Nephron progenitor cell (in vitro differentiated cells): ENCODE measurements at regions not wholly inside any gene's neighbourhood (a gene's known extent, or its start where the extent isn't known, plus 50 kb on each side); places are given as distances from the start of the nearest gene placed in this dataset.
"Not testable (repeated sequence)": the region's sequence is repeated elsewhere in the genome, so short reads cannot be mapped to it uniquely, and the experiment has no call there.

Experiments
- DNase-seq: peaks from one replicate; pipeline ENCODE4 v3.0.0; 2021
- H3K27ac Mint-ChIP-seq: 2 replicates; pipeline ENCODE4 v1.8.0; 2021; ENCODE audit warnings: mild to moderate bottlenecking, moderate library complexity, mixed read lengths
- H3K27me3 Mint-ChIP-seq: 2 replicates; pipeline ENCODE4 v1.8.0; 2021; ENCODE audit warnings: mild to moderate bottlenecking, low read depth, mixed read lengths; ENCODE audit not compliant: poor library complexity
- H3K36me3 Mint-ChIP-seq: 2 replicates; pipeline ENCODE4 v1.8.0; 2021; ENCODE audit warnings: low read depth, mixed read lengths
- H3K4me1 Mint-ChIP-seq: 2 replicates; pipeline ENCODE4 v1.8.0; 2021; ENCODE audit warnings: mixed read lengths
- H3K4me3 Mint-ChIP-seq: 2 replicates; pipeline ENCODE4 v1.8.0; 2021; ENCODE audit warnings: mild to moderate bottlenecking, moderate library complexity, mixed read lengths
- H3K9me3 Mint-ChIP-seq: 2 replicates; pipeline ENCODE4 v1.8.0; 2021; ENCODE audit warnings: mild to moderate bottlenecking, moderate library complexity, mixed read lengths
- CTCF ChIP-seq: fragments of 200-600 bp; sonication (generic); IDR thresholded peaks from 2 replicates; pipeline ENCODE4 v1.5.0; 2021; ENCODE audit warnings: antibody characterized with exemption

GRCh38 chr2:14492920-14493503 lies 139.5 kb upstream of the LRATD1 start:
- no peak overlapping the region for H3K27ac Mint-ChIP-seq
- no peak for DNase-seq
- H3K9me3 Mint-ChIP-seq, result no peaks in the 10 kb centered on the region
- no peaks in the 10 kb centered on the region for H3K36me3 Mint-ChIP-seq
- H3K4me3 Mint-ChIP-seq, result no peak overlapping the region
- TF ChIP-seq CTCF, result no peak
- no peaks in the 10 kb centered on the region for H3K4me1 Mint-ChIP-seq
- H3K27me3 Mint-ChIP-seq, result no peaks in the 10 kb centered on the region

GRCh38 chr2:14494759-14495158 lies 137.8 kb upstream of the LRATD1 start:
- H3K9me3 Mint-ChIP-seq, result no peaks in the 10 kb centered on the region
- H3K27me3 Mint-ChIP-seq, result no peaks in the 10 kb centered on the region
- H3K4me3 Mint-ChIP-seq, result no peak overlapping the region
- no peak for DNase-seq
- no peak for TF ChIP-seq CTCF
- H3K4me1 Mint-ChIP-seq, result no peaks in the 10 kb centered on the region
- no peak overlapping the region for H3K27ac Mint-ChIP-seq
- H3K36me3 Mint-ChIP-seq, result no peaks in the 10 kb centered on the region

- no peaks in the 10 kb centered on the region for H3K4me1 Mint-ChIP-seq
- H3K9me3 Mint-ChIP-seq, result peaks cover 7% of the 10 kb centered on the region
- no peak overlapping the region for H3K4me3 Mint-ChIP-seq
- H3K36me3 Mint-ChIP-seq, result no peaks in the 10 kb centered on the region
- DNase-seq, result no peak
- no peak for TF ChIP-seq CTCF
- no peak overlapping the region for H3K27ac Mint-ChIP-seq
- H3K27me3 Mint-ChIP-seq, result no peaks in the 10 kb centered on the region
Observed at GRCh38 chr2:14501061-14501460, 131.5 kb upstream of the LRATD1 start.

GRCh38 chr2:14506955-14507354 lies 125.6 kb upstream of the LRATD1 start:
- peaks cover 46% of the 10 kb centered on the region for H3K9me3 Mint-ChIP-seq

GRCh38 chr2:14511541-14511940 lies 121.0 kb upstream of the LRATD1 start:
- Mint-ChIP-seq H3K9me3 (peaks cover 37% of the 10 kb centered on the region), H3K4me3 (no peak overlapping the region), H3K4me1 (peaks cover 16% of the 10 kb centered on the region), H3K27me3 (peaks cover 4% of the 10 kb centered on the region), H3K27ac (no peak overlapping the region), H3K36me3 (peaks cover 12% of the 10 kb centered on the region)
- DNase-seq, result no peak
- TF ChIP-seq CTCF, result no peak

More at GRCh38 chr2:14506955-14507354, 125.6 kb upstream of the LRATD1 start:
- not testable (repeated sequence) for H3K27me3 Mint-ChIP-seq, H3K4me3 Mint-ChIP-seq, H3K27ac Mint-ChIP-seq, DNase-seq, H3K4me1 Mint-ChIP-seq
- peaks cover 12% of the 10 kb centered on the region for H3K36me3 Mint-ChIP-seq

GRCh38 chr2:14513903-14514302 lies 118.6 kb upstream of the LRATD1 start:
- no peak for DNase-seq
- Mint-ChIP-seq H3K9me3 (peaks cover 19% of the 10 kb centered on the region), H3K27me3 (peaks cover 4% of the 10 kb centered on the region), H3K4me1 (peaks cover 16% of the 10 kb centered on the region), H3K36me3 (peaks cover 5% of the 10 kb centered on the region), H3K4me3 (no peak overlapping the region), H3K27ac (peak overlapping the region; percentile 80)
- TF ChIP-seq CTCF, result no peak
